ENCODE measurements at regions not wholly inside any gene's neighbourhood (a gene's known extent, or its start where the extent isn't known, plus 50 kb on each side); places are given as distances from the start of the nearest gene placed in this dataset.

GRCh38 chr18:29012883-29013465, 836.0 kb upstream of the CDH2 start:
- DNase-seq = no peak
- intact Hi-C loops (cut with DNase I) = no loop called here

GRCh38 chr18:29012364-29012763, 835.4 kb upstream of the CDH2 start:
- intact Hi-C loops (cut with DNase I) = no loop called here
- ATAC-seq (ENCODE audit: poor library complexity) (no peak), DNase-seq (no peak)

More at GRCh38 chr18:29012883-29013465, 836.0 kb upstream of the CDH2 start:
- ATAC-seq (ENCODE audit: poor library complexity) = no peak

DNA sequence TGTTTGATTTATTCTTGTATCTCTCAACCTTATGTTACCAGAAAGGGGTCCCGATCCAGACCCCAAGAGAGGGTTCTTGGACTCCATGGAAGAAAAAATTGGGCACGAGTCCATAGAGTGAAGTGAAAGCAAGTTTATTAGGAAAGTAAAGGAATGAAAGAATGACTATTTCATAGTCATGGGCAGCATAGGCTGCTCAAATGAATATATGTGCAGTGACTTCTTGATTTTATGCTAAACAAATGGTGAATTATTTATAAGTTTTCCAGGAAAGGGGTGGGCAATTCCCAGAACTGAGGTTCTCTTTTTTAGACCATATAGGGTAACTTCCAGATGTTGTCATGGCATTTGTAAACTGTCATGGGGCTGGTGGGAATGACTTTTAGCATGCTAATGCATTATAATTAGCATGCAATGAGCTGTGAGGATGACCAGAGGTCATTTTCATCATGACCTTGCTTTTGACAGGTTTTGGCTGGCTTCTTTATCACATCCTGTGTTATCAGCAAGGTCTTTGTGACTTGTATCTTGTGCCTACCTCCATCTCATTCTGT, 832.4 kb upstream of the CDH2 start:
- intact Hi-C loops (cut with DNase I) = no loop called here
- no peak for DNase-seq
- no peak for ATAC-seq (ENCODE audit: poor library complexity)

- ATAC-seq (ENCODE audit: poor library complexity) (no peak), DNase-seq (no peak)
- intact Hi-C loops (cut with DNase I) = no loop called here
Observed at GRCh38 chr18:29008809-29009208, 831.9 kb upstream of the CDH2 start.

DNA sequence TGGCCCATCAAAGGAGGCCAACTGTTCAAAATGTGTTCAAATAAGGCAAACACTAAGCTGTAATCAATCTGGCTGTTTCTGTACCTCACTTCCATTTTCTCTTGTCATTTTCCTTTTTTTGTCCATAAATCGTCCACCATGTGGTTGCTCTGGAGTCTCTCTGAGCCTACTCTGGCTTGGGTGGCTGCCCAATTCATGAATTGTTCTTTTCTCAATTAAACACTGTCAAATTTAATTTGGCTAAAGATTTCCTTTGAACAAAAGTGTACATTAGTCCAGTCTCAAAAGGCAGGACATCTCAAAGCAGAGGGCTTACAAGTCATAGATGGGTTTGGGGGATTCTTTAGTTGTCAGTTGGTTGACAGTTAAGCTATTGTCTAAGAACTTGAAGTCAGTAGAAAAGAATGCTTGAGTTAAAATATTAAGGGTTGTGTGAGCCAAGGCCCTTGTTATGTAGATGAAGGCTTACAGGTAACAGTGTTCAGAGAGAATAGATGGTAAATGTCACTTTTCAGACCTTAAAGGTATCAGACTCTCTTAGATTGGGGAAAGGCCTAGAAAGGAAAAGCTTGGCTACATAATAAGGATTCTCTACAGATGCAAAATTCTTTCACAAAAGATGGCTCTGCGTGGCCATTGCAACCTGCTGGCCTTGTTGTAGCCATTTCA, 831.2 kb upstream of the CDH2 start:
- DNase-seq (no peak), ATAC-seq (ENCODE audit: poor library complexity) (no peak)
- intact Hi-C loops (cut with DNase I) = no loop called here

DNA sequence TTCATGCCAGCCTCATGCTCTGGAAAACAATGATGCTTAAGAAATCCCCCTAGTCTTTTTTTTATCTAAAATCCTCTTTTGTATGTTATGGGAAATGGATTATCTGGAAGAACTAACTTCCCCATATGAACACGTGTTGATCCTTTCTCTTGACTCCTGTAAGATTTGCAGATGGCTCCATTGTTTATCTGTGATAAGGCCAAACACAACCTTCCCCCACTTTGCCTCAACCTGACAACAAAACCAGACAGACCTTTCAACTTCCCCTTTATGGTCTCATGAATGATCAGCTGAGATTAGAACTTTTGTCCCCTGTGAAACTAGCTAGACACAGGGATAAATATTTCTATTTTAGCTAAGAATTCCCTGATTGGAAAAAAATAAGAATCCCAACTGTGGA, 828.0 kb upstream of the CDH2 start:
- ATAC-seq (ENCODE audit: poor library complexity) (no peak), DNase-seq (no peak)
- intact Hi-C loops (cut with DNase I) = no loop called here

DNA sequence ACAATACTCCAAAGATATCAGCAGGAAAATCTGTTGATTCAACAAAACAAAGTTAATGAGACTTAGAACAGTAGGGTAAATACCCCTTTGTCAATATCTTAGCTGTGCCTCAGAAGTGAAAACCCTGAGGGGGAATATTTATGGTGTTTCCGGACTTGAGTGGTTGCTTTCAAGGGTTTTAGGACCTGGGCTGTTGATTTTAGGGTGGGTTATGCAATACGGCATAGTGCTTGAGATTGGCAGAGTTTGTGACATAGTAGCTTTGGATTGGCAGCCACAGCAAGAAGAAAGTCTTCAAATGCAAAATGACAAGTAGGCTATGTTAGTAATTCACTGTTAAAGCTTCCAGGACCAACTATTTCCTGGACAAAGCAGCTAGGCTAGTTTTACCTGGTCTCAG, 826.3 kb upstream of the CDH2 start:
- ATAC-seq (ENCODE audit: poor library complexity) (no peak), DNase-seq (no peak)
- intact Hi-C loops (cut with DNase I) = no loop called here

DNA sequence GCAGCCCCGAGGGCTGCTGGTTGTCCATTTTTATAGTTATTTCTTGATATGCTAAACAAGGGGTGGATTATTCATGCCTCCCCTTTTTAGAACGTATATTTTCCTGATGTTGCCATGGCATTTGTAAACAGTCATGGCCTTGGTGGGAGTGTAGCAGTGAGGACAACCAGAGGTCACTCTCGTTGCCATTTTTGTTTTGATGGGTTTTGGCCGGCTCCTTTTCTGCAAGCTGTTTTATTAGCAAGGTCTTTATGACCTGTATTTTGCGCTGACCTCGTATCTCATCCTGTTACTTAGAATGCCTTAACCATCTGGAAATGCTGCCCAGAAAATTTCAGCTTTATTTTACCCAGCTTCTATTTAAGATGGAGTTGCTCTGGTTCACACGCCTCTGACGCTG, 825.8 kb upstream of the CDH2 start:
- no peak for ATAC-seq (ENCODE audit: poor library complexity)
- intact Hi-C loops (cut with DNase I) = no loop called here
- no peak for DNase-seq

- no peak for ATAC-seq (ENCODE audit: poor library complexity)
- DNase-seq = no peak
- intact Hi-C loops (cut with DNase I) = no loop called here
Observed at GRCh38 chr18:28999726-29000125, 822.8 kb upstream of the CDH2 start.

DNA sequence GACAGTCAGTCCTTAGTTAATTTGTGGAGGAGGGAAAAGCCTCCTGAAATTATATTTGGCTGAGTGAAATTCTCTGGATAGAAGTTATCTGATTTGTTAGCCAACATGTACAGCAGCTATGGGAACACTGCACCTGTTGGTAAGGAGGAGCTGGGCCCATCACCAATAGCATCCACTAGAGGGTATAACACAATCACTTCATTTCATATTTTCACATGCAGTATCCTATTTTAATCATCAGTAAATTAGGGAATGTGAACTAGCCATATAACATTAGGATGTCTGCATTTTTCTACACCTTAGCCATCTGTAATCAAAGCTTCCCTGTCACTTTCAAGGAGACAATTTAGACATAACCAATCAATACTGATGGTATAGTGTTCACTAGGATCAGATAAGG, 818.4 kb upstream of the CDH2 start:
- ATAC-seq (ENCODE audit: poor library complexity) (no peak), DNase-seq (no peak)
- intact Hi-C loops (cut with DNase I) = no loop called here

- no peak for DNase-seq
- intact Hi-C loops (cut with DNase I) = no loop called here
- ATAC-seq (ENCODE audit: poor library complexity) = no peak
Observed at GRCh38 chr18:28984731-28985130, 807.8 kb upstream of the CDH2 start.

DNA sequence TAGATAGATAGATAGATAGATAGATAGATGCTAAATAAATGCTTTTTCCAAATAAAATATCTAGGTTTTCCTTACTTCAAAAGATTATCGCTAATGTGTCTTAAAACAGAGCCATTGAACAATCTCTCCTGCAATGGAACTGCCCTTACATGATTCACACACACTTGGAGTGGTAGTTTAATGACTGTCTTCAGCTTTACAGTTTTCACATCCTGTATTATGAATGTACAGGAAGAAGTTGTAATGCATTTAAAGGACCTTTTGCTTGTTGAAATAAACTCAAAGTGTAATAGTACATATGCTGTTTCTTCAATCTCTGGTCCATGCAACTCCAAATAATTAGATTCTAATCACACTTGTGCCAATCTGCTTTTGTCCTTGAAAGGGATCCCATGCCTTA, 797.6 kb upstream of the CDH2 start:
- ATAC-seq (ENCODE audit: poor library complexity) (no peak), DNase-seq (no peak)
- intact Hi-C loops (cut with DNase I) = no loop called here

DNA sequence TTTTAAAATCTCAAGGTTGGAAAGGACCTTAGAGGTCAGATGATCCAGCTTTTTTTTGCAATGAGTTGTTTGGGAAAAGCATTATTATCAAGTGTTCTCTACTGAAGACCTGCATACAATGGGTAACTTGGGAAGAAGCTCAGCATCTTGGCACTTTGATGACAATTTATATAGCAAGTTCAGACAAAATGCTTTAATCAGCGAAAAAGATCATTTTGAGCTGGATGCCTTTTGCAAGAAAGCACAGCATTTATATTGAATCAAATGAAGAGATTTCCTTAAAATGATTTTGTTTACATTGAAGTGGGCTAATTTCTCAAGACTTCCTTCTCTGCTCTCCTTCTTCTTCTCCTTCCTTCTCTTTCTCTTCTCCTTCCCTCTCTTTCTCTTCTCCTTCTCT, 796.4 kb upstream of the CDH2 start:
- no peak for ATAC-seq (ENCODE audit: poor library complexity)
- intact Hi-C loops (cut with DNase I) = no loop called here
- DNase-seq = no peak

DNA sequence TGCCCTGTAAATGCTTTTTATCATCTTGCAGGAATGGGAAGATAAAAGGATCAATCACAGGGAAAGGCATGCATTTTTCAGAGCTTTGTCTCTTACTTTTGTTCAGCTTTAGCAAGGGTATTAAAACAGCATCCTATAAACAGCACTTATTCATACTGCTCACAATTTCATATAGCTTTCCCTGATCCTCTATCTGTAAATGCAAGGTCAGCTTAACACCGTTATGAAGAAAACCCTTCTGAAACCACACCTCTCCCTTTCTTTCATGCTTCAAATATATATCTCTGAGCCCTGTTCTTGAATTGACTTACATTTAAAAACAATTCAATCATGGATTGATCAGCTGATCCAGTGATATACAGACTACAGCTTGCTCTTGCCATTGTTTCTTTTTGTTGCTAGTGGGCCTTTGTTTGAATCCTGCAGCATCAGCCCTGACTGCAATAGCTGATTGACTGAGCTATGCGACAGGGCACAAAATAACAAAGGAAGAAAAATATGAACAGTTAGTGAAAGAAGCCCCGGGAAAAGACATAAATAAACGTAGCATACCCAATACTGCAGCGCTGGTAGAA, 795.5 kb upstream of the CDH2 start:
- ATAC-seq (ENCODE audit: poor library complexity) = no peak
- intact Hi-C loops (cut with DNase I) = no loop called here
- no peak for DNase-seq

GRCh38 chr18:28963481-28963880, 786.6 kb upstream of the CDH2 start:
- intact Hi-C loops (cut with DNase I) = no loop called here
- DNase-seq (no peak), ATAC-seq (ENCODE audit: poor library complexity) (no peak)

DNA sequence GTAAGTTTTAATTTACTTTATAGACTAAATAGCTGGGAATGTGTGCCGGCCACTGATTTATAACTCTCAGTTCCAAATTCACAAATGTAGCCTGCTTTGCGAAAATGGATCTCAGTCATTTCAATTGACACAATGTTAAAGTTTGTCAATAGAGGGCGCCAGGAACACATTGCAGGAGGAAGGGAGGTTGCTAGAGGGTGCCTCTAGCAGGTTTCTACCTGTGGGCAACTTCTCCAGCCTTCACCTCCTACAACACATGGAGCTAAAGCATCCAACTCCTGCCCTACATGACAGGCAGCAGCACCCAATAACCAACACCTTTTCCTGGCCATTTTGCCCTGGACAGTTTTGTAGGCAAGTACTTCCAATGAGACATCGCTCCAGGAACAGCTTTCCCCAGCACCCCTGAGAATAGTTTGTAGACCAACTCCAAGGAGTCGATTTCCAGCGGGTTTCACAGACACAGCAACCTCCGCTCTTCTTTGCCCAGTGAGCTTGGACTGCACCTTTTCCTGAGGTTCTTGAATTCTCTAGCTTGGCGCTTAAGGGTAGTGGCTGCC, 784.8 kb upstream of the CDH2 start:
- intact Hi-C loops (cut with DNase I) = no loop called here
- DNase-seq = no peak
- ATAC-seq (ENCODE audit: poor library complexity) = no peak

- intact Hi-C loops (cut with DNase I) = no loop called here
- DNase-seq (no peak), ATAC-seq (ENCODE audit: poor library complexity) (no peak)
Observed at GRCh38 chr18:28960146-28960545, 783.2 kb upstream of the CDH2 start.

GRCh38 chr18:28952339-28952738, 775.4 kb upstream of the CDH2 start:
- intact Hi-C loops (cut with DNase I) = no loop called here
- DNase-seq (no peak), ATAC-seq (ENCODE audit: poor library complexity) (no peak)

GRCh38 chr18:28947900-28948299, 771.0 kb upstream of the CDH2 start:
- DNase-seq (no peak), ATAC-seq (ENCODE audit: poor library complexity) (no peak)
- intact Hi-C loops (cut with DNase I) = no loop called here

DNA sequence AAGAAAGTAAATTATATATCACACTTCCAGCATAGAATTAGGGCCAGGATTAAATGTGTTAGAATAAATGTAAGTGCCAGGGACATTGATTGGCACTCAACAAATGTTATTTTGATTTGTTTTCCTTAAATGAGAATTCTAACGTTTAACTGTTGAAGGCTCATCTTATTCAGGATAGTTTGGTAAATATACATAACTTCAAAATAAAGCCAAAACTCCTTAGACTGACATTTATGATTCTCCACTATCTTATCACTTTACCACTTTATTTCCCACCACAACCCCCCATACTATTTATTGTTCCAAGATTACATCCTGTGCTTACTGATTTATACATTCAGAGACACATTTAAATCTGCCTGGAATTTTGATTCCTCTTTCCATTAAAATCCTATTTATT, 769.5 kb upstream of the CDH2 start:
- no peak for ATAC-seq (ENCODE audit: poor library complexity)
- DNase-seq = no peak
- intact Hi-C loops (cut with DNase I) = no loop called here

Measured in Right ventricle myocardium superior (tissue), 1 donor.